Body of pancreas (tissue), 4 donors: ENCODE measurements at regions not wholly inside any gene's neighbourhood (a gene's known extent, or its start where the extent isn't known, plus 50 kb on each side); places are given as distances from the start of the nearest gene placed in this dataset.
"Not testable (repeated sequence)": the region's sequence is repeated elsewhere in the genome, so short reads cannot be mapped to it uniquely, and the experiment has no call there.

Source experiments
- ATAC-seq: fragments of 150-250 bp; one replicate; pipeline ENCODE4 v1.9.1; 2016
- DNase-seq, 4 donors: peaks; one replicate each; pipeline ENCODE4 v3.0.0-alpha.2; 2019
- H3K27ac ChIP-seq, 4 donors: fragments of 200-600 bp; sonication (generic); 1 replicate in 3 of 4; 2 replicates in 1 of 4; pipeline versions ENCODE4 v1.5.1 to v1.6.1; 2016 to 2019; ENCODE audit warnings: mild to moderate bottlenecking in 1 of 4, mixed read lengths in 1 of 4, moderate library complexity in 1 of 4
- H3K27me3 ChIP-seq, 2 donors: fragments of 200-600 bp; sonication (generic); one replicate each; pipeline ENCODE4 v1.6.0; 2016; ENCODE audit warnings: mild to moderate bottlenecking in 1 of 2
- H3K36me3 ChIP-seq, 2 donors: fragments of 200-600 bp; sonication (generic); replicated peaks in 1 of 2; 2 replicates each; pipeline ENCODE4 v1.5.1; 2016; ENCODE audit warnings: low read depth in 2 of 2; ENCODE audit not compliant: insufficient read depth in 1 of 2
- H3K4me1 ChIP-seq: fragments of 200-600 bp; sonication (generic); one replicate; pipeline ENCODE4 v1.6.0; 2016
- H3K4me3 ChIP-seq, 2 donors: fragments of 200-600 bp; sonication (generic); 1 replicate in 1 of 2; 2 replicates in 1 of 2; pipeline ENCODE4 v1.5.1; 2016 to 2019
- H3K9me3 ChIP-seq, 3 donors: fragments of 200-600 bp; sonication (generic); 1 replicate in 2 of 3; 2 replicates in 1 of 3; pipeline ENCODE4 v1.5.1; 2016
- CTCF ChIP-seq, 7 experiments: fragments of 450-650 bp in 4 of 7; fragments of 200-600 bp in 3 of 7; sonication (generic) in 3 of 7; IDR thresholded peaks; one replicate each; pipeline ENCODE4 v1.5.1; 2016 to 2019; ENCODE audit warnings: antibody characterized with exemption in 7 of 7
- POLR2A ChIP-seq, 3 donors: fragments of 450-650 bp; IDR thresholded peaks; one replicate each; pipeline ENCODE4 v1.6.1; 2016; ENCODE audit warnings: antibody characterized with exemption in 3 of 3, mild to moderate bottlenecking in 2 of 3
- WGBS, 2 donors: methylation state at CpG; one replicate each; pipeline ENCODE4 v1.1.5; 2017; 5-methylcytosine and 5-hydroxymethylcytosine counted together
- intact Hi-C: fragments of 100-400 bp; cut with DNase I; formaldehyde crosslinking; loops from one replicate; pipeline ENCODE4 v1.15.1; 2023

GRCh38 chr5:123997064-123997461 lies 485.1 kb downstream of the CSNK1G3 start:
- DNase-seq (no peak), ATAC-seq (no peak)
- TF ChIP-seq CTCF (IDR thresholded peaks at IDR 0.05) (no peak), POLR2A (IDR thresholded peaks at IDR 0.05) (no peak)
- Histone ChIP-seq H3K27ac (no peak overlapping the region), H3K4me3 (no peak overlapping the region), H3K27me3 (no peaks in the 10 kb centered on the region), H3K36me3 (no peaks in the 10 kb centered on the region), H3K4me1 (no peaks in the 10 kb centered on the region), H3K9me3 (no peaks in the 10 kb centered on the region)
- intact Hi-C loops: no loop called here

- no peak overlapping the region for H3K27ac ChIP-seq
- WGBS, 2 donors: 72 to 77% methylated on average over 2 of the region's 2 CpGs
- intact Hi-C loops: no loop called here
- ATAC-seq (no peak), DNase-seq (no peak)
- no peaks in the 10 kb centered on the region for H3K4me1 ChIP-seq
- no peak overlapping the region for H3K4me3 ChIP-seq
- TF ChIP-seq POLR2A (IDR thresholded peaks at IDR 0.05) (no peak), CTCF (IDR thresholded peaks at IDR 0.05) (no peak)
- no peaks in the 10 kb centered on the region for H3K27me3 ChIP-seq
- no peaks in the 10 kb centered on the region for H3K36me3 ChIP-seq
- H3K9me3 ChIP-seq: no peaks in the 10 kb centered on the region
Measured at GRCh38 chr5:123992641-123993040, 480.7 kb downstream of the CSNK1G3 start.

- Histone ChIP-seq H3K27ac (no peak overlapping the region), H3K4me1 (no peaks in the 10 kb centered on the region), H3K27me3 (no peaks in the 10 kb centered on the region), H3K36me3 (no peaks in the 10 kb centered on the region), H3K4me3 (no peak overlapping the region), H3K9me3 (no peaks in the 10 kb centered on the region)
- TF ChIP-seq CTCF (IDR thresholded peaks at IDR 0.05) (no peak), POLR2A (IDR thresholded peaks at IDR 0.05) (no peak)
- ATAC-seq: no peak
- intact Hi-C loops: no loop called here
- no peak for DNase-seq
- WGBS, 2 donors: 82 to 92% methylated on average over 3 to 5 of the region's 5 CpGs
Measured at GRCh38 chr5:123987956-123988355, 476.0 kb downstream of the CSNK1G3 start.

GRCh38 chr5:123976379-123977033 lies 464.5 kb downstream of the CSNK1G3 start:
- Histone ChIP-seq H3K27me3 (no peaks in the 10 kb centered on the region), H3K36me3 (no peaks in the 10 kb centered on the region), H3K9me3 (no peaks in the 10 kb centered on the region), H3K27ac (no peak overlapping the region), H3K4me1 (no peaks in the 10 kb centered on the region), H3K4me3 (no peak overlapping the region)
- intact Hi-C loops: no loop called here
- no peak for DNase-seq
- no peak for ATAC-seq
- TF ChIP-seq CTCF (IDR thresholded peaks at IDR 0.05) (no peak), POLR2A (IDR thresholded peaks at IDR 0.05) (no peak)
- WGBS, 2 donors: 69 to 79% methylated on average over 4 of the region's 4 CpGs

- H3K4me1 ChIP-seq, H3K27me3 ChIP-seq, H3K36me3 ChIP-seq, DNase-seq, H3K9me3 ChIP-seq, ATAC-seq, intact Hi-C loops, H3K27ac ChIP-seq, H3K4me3 ChIP-seq: not testable (repeated sequence)
Measured at GRCh38 chr5:123975521-123975920, 463.5 kb downstream of the CSNK1G3 start.
